ELR (cell line): ENCODE measurements at regions not wholly inside any gene's neighbourhood (a gene's known extent, or its start where the extent isn't known, plus 50 kb on each side); places are given as distances from the start of the nearest gene placed in this dataset.
A peak's percentile ranks its signal among the peaks of the same experiment; 100 is the strongest.

Experiments
- DNase-seq: peaks from one replicate; pipeline ENCODE4 v3.0.0-alpha.2; 2015; ENCODE audit warnings: low read depth

DNA sequence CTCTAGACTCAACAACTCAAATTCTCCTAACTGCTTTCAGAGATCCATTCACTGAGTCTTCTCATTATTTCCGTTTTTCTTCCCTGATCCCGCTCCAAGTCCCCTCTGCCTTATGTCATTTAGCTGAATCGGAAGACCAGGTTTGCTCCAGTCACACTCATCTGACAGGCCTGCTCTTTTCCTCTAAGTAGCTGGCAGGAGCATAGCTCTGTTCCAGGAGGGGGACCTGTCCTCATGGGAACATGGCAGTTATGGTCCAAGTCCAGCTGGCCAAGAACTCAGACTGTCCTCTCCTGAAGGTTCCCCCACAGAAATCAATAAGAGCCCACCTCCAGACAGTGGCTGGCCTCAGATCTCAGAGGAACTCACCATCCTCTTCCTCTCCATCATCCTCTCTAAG, 130.9 kb upstream of the SERP2 start:
- DNase-seq = no peak

DNA sequence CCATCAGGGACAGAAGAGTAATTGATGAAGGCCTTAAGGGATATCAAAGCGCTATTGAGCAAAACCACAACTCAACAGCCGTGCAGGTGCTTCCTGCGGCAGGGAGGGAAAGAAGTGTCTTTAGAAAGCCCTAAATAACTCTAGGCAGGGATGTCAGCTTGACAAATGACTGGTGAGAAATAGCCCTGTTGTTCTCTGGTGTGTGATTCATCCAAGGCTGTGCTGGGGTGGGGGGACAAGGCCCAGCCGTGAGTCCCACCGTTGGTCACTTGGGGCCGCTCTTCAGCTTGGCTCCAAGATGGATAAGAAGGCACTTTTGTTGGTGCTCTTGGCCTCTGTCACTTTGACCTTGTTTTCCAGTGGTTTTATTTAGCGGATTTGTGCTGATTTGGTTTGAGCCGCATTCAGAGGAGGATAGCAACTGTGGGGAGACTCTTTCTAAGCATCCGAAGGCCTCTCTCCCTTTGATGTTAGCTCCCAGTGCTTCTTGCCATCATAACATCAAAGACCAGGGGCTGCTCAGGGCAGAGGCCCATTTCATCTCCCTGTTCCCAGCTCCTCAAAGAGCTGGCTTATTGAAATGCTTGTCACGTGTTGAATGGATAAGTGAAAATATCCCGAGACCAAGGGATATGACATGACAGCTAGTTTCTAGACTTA, 130.3 kb upstream of the SERP2 start:
- DNase-seq = peak; percentile 76

DNA sequence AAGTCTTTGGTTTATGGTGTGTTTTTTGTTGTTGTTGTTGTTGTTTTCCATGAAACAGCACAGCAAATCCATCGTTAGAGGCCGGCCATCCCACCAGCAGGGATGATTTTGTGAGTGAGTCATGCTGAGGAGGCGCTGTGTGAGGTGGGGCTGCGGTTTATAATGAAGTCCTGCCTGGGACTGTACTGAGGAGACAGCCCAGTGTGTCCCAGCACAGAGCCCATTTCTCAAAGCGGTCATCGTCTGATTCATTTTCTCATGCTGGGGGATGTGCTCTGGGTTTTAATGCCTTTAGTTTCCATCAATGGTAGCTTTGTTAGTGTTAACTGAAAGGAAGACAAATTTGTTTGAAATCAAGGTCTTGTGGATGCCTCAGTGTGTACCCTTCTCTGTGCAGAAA, 129.3 kb upstream of the SERP2 start:
- DNase-seq = peak; percentile 59

DNA sequence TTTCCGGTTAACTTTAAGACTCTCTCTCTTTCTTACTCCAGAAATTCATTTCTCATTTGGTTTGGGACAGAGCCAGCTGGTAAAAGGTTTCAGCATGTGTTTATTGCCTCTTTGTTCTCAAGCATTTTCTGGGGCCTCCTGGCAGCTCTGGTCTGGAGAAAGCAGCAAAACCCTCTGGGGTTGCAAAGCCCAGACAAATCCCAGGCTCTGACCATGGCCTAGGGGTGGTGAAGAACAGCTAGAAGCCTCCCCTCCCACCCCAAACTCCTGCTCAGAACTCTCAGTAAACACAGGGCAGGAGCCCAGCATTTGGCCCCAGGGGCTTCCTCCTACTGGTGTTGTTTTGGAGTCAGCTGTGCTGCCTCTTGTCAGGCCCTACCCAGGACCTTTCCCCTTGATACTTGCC, 124.2 kb upstream of the SERP2 start:
- no peak for DNase-seq

DNA sequence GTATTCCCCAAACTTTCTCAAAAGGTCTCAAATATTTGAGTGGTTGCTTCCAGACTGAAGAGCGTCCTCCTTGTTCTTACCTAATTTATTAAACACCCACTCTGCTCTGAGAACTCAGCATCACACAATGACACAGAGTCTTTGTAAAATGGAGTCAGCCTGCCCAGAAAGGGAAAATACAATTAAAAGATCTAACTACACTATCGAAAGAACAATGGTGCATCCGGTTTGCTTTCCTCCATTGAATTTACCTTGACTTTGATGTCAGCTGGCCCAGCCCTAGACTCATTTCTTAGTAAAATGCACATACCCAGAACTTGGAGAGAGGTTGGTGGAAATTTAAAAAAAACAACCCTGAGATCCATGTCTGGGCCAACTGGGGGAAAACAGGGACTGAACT, 120.7 kb upstream of the SERP2 start:
- DNase-seq = no peak

DNA sequence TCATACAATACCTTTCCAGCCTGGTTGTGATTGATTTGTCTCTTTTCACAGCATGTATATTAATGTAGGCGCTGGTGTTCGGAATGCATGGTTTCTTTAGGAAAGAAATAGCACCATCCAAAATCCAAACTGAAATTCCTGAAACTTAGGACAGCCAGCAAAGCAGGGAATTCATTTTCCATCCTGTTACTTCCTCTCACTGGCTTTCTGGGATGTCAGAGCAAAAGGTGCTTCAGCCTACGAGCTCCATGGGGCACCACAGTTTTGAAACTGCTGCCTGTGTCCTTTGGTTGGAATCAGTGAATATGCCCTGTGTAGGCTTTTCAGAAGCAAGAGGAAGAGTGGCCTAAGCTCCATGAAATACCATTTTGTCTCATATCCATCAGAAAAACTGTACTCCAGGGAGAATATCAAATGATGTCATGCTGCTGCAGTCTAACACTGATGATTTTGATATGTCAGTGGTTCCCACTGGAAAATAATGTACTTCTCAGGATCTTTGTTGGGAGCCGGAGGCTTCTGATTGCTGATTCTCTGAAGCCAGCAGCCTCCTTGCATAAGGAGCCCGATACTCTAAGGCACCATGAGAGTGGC, 117.8 kb upstream of the SERP2 start:
- DNase-seq = no peak

DNA sequence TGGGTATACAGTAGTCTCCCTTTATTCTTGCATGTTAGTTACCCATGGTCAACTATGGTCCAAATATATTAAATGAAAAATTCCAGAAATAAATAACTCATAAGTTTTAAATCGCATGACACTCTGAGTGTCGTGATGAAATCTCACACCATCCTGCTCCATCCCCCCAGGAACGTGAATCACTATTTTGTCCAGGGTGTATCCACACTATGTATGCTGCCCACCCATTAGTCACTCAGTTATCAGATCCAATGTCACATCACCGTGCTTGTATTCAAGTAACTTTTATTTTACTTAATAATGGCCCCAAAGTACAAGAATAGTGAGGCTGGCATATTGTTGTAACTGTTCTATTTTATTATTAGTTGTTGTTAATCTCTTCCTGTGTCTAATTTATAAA, 115.8 kb upstream of the SERP2 start:
- peak; percentile 55 for DNase-seq

DNA sequence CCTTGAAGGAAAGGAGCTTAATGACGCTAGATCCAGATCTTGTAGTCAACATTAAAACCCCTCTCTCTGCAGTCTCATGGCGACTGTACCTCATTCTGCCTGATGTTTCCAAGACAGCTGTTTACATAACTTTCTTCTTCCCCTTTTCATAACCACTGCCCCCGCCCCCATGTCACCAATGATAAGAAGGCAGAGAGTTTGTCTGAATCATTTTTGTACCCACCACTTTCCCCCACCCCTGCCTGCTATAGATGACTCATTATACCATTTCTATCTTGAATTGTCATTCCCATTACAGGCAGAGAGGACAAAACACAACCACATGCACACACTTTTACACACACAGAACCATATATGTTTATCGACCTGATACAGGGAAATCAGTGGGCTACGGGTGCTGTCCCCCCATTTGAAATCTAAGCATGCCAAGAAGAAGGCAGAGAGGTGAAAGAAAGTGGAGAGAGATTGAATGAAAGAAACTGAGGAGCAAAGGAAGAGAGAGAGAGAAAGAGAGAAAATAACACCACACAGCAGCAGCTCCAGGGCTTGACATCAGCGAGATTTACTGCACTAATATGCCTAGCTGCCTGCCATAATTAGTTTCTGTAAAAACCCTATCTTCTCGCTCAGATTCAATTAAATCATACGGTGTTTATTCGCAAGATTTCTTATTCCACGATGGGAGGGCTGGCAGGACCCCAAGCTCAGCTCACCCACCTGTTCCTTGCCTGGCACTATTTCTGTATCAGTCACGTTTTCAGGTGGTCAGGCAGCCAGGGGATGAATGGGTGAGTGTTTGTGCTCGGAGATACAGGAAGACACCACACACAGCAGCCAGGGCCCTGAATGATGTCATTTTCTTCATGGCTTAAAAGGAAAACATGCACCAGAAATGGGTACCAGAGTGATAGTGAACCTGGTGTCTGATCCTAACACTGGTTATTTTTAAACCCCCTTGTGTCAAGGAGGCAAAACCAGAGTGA, 114.3 kb upstream of the SERP2 start:
- DNase-seq = peak; percentile 62

DNA sequence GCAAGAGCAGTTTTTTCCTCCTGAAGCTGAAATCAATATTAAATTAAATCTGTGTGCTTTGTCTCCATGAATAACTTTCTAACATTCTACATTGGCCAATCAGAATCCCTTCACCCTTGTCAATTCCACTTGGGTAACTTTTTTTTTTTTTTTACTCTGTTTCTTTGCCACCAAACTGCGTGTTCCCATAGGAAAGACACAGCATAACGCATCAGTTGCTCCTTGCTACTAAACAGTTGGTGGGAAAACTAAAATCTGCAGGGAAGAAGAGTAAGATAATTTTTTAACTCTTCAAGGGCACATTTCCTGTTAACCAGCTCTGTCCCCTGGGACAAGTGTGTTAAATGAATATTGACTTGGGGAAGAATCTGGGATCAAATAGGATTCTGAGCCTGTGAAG, 113.3 kb upstream of the SERP2 start:
- DNase-seq = no peak

DNA sequence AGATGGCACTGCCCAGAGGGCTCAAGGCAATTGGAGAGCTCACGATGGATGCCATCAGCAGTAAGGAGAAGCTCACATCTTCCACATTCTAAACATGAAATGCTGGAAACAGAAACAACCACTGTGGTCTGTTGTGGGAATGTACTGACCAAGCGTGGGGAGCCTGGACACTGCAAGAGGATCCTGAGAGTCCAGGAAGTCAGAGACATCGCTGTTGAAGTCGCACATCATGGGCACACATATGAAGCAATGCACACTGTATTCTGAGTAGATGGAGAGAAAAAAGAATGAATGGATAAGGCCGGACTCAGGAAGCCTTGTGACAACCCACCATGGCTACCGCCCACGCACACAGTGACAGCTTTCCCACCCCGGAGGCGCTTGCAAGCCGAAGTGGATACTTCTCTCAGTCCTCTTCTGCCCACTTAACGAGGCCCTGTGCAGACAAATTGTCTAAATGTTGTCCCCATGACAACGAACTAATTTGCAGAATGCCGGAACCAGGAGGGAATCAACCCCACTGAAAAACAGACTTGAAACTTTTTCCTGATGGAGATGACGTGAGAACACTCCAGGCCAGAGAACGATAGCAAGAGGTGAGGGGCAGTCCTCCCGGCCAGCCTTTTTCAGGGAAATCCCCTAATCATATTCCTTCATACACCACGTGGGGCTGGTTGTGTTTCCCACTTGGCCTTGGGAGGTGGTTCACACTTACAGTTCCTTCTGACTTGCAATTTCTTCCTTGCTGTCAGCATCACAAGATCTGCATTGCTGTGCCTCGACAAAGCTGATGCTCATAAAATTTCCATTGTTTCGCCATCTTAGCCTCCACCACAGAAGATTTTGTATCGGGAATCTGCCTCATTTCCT, 109.6 kb upstream of the SERP2 start:
- no peak for DNase-seq

DNA sequence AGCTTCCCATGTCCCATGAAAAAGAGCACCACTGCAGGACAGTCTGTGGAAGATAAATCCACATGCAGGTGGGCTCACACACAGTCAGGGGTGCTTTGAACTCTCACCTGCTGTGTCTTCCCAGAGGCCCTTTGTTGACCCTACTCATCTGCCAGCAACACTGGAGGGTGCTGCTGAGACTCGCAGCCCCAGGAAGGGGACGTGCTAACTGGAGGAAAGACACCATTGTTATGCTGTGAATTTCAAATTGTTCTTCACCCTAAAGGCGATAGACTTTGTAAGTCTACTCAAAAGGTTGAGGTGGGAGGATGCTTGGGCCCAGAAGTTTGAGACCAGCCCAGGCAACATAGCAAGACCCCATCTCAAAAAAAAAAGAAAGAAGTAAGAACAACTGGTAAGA, 107.3 kb upstream of the SERP2 start:
- no peak for DNase-seq

DNA sequence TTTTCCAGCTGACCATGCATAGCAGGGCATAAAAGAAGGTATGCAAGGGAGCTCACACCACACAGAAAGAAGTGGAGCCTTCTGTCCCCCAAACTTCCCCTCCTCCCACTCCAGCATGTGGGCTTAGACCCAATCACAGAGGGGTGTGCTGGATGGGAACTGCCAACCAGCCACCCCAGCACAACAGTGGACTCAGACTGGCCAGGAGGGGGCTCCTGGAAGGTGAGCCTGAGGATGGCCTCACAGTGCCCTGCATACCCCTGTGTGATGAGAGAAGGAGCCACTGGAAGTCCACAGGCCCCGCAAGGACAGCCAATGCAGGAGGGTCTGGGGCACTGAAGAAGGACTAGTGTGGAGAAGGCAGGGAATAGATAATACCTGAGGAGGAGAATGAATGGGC, 106.9 kb upstream of the SERP2 start:
- no peak for DNase-seq

DNA sequence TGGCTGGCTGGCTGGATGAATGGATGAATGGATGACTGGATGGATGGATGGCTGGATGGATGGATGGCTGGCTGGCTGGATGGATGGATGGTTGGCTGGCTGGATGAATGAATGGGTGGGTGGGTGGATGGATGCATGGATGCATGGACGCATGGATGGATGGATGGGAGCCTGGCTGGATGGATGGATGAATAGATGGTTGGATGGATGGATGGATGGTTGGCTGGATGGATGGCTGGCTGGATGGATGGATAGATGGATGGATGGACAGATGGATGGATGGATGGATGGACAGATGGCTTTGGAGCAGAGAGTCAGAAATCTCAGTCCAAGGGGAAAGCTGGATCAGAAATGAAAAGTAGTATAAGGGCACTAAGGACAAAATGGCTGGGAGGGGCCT, 106.4 kb upstream of the SERP2 start:
- no peak for DNase-seq

DNA sequence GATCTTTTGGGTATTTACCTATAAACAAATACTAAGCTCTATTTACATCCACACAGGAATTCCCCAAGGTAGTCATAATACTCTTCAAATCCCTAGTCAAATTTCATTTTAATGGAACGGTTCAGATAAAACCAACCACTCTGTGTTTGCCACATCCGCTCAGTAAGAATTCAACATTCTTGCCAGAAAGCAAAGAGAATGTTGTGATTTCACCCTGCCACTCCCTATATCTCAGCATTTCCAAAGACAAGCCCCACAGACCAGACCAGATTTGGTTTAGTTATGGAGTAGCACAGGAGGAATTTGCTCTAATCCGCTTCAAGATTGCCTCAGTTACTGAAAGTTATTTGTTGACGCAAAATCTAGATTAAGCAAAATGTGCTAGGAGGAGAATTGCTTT, 105.6 kb upstream of the SERP2 start:
- peak; percentile 33 for DNase-seq

DNA sequence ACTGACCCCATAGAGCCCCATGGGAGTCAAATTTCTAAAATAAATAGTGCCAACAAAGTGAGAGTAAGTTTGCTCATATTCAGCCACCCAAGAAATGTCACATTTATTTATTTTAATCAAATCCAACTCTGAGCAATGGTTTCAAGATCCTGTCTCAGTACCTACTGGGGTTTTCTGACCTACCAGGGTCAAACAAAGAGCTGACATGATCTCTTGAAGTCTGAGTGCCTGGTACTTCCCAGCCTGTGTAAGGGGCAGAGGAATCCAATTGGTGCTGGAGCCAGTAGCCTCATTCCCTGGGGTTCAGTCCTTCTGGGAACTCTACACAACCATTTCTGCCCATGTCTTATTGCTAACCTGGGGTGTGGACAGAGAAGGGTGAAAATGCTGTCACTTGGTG, 104.6 kb upstream of the SERP2 start:
- DNase-seq = no peak

DNA sequence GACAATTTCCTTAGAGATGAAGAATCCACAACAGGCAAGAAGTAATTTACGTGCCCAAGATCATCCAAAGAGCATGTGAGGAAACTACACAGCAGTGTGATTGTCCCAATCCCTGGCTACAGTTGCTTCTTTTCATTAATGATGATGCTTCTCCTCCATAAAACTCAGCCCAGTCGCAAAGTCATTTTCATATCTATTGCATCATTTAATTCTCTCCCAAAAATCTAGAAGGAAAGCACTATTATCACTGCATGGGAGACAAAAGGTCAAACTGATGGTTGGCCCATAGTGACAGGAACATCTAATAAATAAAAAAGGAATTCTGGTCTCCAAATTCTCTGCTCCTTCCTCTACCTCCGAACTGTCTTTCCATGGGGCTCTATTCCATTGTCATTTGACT, 103.5 kb upstream of the SERP2 start:
- DNase-seq = no peak

DNA sequence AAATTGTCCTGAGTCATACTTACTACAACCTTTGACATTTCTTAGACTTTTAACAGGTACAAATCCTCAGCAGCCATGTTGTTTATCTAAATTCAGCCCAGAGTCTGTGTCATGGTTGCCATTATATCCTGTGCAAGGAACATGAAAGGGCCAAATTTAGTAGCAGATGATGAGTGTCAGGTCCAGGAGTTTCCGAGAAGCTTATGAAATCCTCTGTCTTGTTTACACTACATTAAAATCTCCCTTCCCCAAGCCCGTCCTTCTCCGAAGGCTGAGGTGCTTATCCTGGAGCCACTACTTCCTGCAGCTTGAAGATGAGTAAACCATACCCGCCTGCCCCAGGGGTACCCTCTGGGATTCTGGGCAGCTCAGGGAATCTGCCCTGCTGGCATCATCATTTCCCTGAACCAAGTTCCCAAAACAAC, 102.6 kb upstream of the SERP2 start:
- peak; percentile 79 for DNase-seq

DNA sequence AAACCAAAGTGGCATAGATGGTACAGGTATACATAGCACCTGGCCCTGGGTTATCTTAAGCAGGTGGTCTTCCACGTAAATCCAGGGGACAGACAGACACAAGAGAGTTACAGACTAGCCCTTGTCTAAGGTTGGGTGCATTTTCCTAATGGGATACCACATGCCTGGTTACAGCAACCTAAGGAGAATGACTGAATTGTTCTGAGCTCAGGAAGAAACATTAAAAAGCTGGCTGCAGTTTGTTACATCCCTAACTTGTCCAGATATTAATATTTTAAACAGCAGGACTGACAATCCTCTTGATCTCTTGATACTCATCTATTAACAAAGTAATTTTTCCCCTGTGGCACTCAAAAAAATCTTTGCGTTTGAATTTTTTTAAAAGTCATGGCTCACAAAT, 102.2 kb upstream of the SERP2 start:
- no peak for DNase-seq

DNA sequence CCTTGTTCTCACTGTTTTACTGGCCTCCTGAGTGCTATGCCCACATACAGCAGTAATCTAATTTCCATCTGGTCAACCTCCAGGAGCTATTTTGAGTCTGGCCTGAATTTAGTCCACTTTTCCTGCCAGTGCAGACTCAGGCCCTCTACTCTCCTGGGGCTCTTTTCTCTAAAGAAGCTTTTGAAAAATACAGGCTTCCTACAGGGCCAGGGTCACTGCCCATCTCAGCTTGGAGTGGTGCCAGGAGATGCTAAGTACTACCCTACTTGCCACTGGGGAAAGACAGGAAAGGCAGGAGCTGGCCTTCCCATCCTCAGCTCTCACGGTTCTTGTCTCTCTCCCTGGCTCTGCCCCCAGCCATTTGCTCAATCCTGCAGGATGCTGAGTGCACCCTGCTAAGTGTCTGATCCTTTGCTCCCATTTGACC, 101.7 kb upstream of the SERP2 start:
- no peak for DNase-seq

DNA sequence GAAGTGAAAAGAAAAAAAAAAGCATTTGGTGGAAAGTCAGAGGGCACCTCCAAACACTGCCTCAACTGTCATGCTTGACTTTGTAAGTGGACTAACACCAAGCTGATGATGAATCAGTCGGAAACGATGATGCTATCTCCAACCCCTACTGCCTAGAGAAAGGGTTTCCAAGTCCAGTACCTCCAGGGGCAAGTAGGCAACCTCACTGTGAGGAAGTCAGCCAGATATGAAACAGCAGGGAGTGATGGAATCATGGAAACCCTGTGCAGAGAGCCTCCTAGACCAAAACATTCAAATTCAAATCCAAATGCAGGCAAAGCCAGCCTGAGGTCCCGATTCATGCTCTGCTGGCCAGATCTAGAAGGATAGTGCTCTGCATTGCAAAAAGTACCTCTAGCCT, 100.9 kb upstream of the SERP2 start:
- DNase-seq = peak; percentile 68

DNA sequence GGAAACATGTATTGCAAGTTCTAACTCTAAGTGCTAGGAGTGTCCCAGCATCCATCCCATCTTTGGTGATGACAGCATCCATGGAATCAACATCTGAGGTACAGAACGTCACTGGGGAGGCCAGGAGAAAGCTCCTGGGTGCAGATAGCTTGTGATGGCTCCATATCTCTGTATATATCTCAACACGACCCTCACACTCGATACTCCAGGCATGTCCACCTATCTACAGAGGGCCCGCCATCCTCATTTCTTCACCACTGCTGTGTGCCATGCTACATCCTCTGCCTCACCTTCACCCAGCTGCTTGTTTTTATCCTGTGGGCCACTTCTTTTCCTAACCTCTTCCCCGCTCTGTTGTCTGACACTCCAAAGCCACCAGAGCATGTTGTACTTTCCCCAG, 100.4 kb upstream of the SERP2 start:
- DNase-seq = no peak
